ENCODE measurements at regions not wholly inside any gene's neighbourhood (a gene's known extent, or its start where the extent isn't known, plus 50 kb on each side); places are given as distances from the start of the nearest gene placed in this dataset.

DNA sequence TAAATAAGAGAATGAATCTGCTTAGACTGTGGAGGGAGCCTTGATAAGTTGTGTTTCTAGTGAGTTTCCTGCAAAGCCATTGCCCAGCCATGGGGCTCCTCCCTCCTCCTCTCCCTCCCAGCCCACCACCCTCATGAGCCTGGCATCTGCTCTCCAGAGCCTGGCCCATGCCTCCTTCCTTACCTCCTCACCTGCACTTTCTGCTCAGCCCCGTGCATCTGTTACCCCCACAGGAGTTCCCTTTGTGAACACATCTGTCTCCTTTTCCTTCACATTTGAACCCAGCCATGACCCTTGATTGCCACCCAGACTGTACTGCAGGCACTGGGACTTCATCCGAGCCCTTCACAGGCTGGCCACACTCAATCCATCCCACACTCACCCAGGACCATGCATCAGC is 395.6 kb downstream of the IRX2 start:
- TF ChIP-seq, protein P1, sequence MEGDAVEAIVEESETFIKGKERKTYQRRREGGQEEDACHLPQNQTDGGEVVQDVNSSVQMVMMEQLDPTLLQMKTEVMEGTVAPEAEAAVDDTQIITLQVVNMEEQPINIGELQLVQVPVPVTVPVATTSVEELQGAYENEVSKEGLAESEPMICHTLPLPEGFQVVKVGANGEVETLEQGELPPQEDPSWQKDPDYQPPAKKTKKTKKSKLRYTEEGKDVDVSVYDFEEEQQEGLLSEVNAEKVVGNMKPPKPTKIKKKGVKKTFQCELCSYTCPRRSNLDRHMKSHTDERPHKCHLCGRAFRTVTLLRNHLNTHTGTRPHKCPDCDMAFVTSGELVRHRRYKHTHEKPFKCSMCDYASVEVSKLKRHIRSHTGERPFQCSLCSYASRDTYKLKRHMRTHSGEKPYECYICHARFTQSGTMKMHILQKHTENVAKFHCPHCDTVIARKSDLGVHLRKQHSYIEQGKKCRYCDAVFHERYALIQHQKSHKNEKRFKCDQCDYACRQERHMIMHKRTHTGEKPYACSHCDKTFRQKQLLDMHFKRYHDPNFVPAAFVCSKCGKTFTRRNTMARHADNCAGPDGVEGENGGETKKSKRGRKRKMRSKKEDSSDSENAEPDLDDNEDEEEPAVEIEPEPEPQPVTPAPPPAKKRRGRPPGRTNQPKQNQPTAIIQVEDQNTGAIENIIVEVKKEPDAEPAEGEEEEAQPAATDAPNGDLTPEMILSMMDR (IDR thresholded peaks at IDR 0.05; ENCODE audit: insufficient read depth, low read length, poor library complexity, severe bottlenecking), result no peak
- TF ChIP-seq EZH2phosphoT487 (conservative IDR thresholded peaks at IDR 0.05; ENCODE audit: low read length), result no peak
